Transverse colon (tissue), 4 donors: ENCODE measurements at regions not wholly inside any gene's neighbourhood (a gene's known extent, or its start where the extent isn't known, plus 50 kb on each side); places are given as distances from the start of the nearest gene placed in this dataset.

ENCODE experiments used
- CTCF ChIP-seq, 5 experiments: fragments of 200-600 bp in 3 of 5; fragments of 450-650 bp in 2 of 5; sonication (generic) in 3 of 5; IDR thresholded peaks; 1 replicate in 2 of 5; 2 replicates in 3 of 5; pipeline ENCODE4 v1.5.1; 2016 to 2017; ENCODE audit warnings: antibody characterized with exemption in 5 of 5, inconsistent platforms in 3 of 5, mild to moderate bottlenecking in 2 of 5, moderate library complexity in 1 of 5
- EP300 ChIP-seq: sonication (generic); formaldehyde crosslinking; IDR thresholded peaks from one replicate; pipeline ENCODE4 v1.6.1; 2017; ENCODE audit warnings: antibody characterized with exemption, low read depth
- POLR2A ChIP-seq: fragments of 450-650 bp; IDR thresholded peaks from one replicate; pipeline ENCODE4 v1.6.1; 2016; ENCODE audit warnings: antibody characterized with exemption, mild to moderate bottlenecking, moderate library complexity
- POLR2AphosphoS5 ChIP-seq, 3 donors: sonication (generic); formaldehyde crosslinking; IDR thresholded peaks; one replicate each; pipeline ENCODE4 v1.6.1; 2016; ENCODE audit warnings: antibody characterized with exemption in 3 of 3

GRCh38 chr22:35186492-35186891, 70.8 kb upstream of the HMGXB4 start:
- no peak for TF ChIP-seq POLR2A
- no peak for TF ChIP-seq CTCF (IDR thresholded peaks at IDR 0.05)
- no peak for TF ChIP-seq EP300
- TF ChIP-seq POLR2AphosphoS5 (IDR thresholded peaks at IDR 0.05), result no peak
